Hematopoietic multipotent progenitor cell treated with erythropoietin and hydrocortisone succinate and interleukin-3 and kit ligand, for 17 days (in vitro differentiated cells): ENCODE measurements at regions not wholly inside any gene's neighbourhood (a gene's known extent, or its start where the extent isn't known, plus 50 kb on each side); places are given as distances from the start of the nearest gene placed in this dataset.
"Not testable (repeated sequence)": the region's sequence is repeated elsewhere in the genome, so short reads cannot be mapped to it uniquely, and the experiment has no call there.

Experiments used
- DNase-seq: peaks from one replicate; pipeline ENCODE4 v3.0.0-alpha.2; 2015; ENCODE audit warnings: low spot score

GRCh38 chr2:66103581-66103980, 331.3 kb upstream of the MEIS1 start:
- DNase-seq: no peak

- no peak for DNase-seq
Observed at GRCh38 chr2:66101206-66101605, 333.7 kb upstream of the MEIS1 start.

DNA sequence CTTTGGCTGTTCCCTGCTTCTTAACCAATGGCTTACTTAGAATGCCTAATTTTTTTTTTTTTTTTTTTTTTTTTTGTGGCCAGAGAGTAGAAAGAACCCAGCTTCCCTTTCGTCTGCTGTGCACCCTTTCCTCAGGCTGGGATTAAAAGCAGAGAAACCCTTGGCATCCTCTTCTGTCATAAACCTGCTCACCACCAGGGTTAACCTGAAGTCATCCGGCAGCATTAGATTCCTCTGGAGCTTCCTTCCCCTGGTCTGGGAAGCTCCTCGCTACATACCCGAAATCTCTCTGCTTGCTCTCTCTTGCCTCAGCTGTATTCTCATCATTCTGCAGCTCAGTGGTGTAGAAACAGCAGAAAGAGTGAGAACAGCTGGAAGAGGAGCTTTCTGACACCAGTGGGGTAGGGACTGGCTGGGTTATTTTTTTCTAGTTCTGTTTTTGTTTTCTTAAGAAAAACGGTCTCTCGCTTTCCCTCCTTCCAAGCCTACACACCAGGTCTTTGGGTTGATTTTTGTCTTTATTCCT, 339.0 kb upstream of the MEIS1 start:
- no peak for DNase-seq

DNA sequence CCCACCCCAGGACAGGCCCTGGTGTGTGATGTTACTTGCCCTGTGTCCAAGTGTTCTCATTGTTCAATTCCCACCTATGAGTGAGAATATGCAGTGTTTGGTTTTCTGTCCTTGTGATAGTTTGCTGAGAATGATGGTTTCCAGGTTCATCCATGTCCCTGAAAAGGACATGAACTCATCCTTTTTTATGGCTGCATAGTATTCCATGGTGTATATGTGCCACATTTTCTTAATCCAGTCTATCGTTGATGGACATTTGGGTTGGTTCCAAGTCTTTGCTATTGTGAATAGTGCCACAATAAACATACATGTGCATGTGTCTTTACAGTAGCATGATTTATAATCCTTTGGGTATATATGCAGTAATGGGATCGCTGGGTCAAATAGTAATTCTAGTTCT, 340.2 kb upstream of the MEIS1 start:
- DNase-seq: not testable (repeated sequence)

DNA sequence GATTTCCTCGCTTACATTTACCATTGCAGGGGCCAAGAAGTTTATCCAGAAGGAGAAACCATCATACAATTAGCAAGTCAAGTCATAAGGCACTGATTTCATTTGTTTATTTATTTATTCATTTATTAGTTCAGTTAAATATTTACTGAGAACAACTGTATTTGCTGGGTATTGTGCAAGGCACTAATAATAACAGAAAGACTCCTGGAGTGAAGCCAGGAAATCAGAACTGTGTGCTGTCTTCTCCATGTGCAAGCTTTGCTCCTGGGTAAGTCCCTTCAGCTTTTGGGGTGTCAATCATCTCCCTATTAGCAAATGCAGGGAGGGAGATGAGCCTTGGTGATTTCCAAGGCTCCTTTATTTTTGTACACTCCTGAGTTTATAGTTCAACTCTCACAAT, 341.6 kb upstream of the MEIS1 start:
- no peak for DNase-seq

GRCh38 chr2:66084948-66085590, 349.9 kb upstream of the MEIS1 start:
- no peak for DNase-seq

DNA sequence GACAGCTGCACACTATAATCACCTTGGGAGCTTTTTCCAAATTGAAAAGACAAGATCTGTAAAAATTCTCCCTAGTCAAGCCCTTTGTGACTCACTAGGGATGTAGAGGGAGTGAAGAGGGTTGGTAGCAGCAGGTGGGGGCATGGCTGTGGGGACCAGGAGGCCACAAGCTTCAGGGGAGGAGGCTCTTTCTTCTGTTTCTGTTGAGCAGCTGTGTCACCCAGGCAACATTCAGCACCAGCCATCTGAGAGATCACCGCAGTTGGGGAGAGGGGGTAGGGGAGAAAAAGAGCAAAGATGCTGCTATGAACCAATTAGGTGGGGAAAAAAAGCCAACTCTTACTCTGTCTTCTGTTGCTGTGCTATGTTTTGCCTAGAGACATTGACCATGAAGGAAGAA, 352.3 kb upstream of the MEIS1 start:
- no peak for DNase-seq

DNA sequence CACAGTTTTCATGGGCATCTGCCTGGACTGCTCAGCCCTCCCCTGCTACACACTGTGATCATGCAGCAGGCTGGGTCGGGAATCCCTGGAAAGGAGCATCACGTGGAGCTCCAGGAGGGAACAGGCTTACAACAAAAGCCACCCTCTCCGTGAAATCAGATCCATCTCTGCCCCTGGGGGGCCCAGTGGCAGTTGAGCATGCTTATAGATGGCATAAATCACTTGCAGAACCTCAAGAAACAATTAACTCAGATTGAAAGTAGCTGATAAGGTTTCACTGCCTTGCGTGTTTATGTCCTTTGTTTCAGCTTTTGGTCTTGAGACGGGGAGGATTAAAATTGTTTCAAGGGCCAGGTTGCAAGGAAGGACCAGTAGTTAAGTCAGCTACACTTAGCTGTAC, 354.8 kb upstream of the MEIS1 start:
- no peak for DNase-seq

DNA sequence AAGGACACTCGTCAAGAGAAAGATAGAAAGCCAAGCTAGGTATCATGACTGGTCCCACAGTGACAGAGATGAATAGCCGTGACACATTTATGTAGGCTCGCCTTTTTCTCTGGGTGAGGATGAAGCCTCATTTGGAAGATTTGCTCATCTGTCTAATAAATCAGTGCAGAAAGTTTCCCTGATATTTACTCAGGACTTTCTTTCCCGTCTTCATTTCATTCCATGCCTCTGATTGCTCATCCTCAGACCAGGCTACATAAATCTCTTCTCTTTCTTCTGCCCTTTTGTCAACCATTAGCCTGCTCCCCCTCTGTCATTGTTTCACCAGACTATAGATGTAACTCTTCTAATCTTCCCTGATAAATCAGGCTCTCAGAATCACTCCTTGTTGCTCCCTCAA, 361.8 kb upstream of the MEIS1 start:
- DNase-seq: no peak

DNA sequence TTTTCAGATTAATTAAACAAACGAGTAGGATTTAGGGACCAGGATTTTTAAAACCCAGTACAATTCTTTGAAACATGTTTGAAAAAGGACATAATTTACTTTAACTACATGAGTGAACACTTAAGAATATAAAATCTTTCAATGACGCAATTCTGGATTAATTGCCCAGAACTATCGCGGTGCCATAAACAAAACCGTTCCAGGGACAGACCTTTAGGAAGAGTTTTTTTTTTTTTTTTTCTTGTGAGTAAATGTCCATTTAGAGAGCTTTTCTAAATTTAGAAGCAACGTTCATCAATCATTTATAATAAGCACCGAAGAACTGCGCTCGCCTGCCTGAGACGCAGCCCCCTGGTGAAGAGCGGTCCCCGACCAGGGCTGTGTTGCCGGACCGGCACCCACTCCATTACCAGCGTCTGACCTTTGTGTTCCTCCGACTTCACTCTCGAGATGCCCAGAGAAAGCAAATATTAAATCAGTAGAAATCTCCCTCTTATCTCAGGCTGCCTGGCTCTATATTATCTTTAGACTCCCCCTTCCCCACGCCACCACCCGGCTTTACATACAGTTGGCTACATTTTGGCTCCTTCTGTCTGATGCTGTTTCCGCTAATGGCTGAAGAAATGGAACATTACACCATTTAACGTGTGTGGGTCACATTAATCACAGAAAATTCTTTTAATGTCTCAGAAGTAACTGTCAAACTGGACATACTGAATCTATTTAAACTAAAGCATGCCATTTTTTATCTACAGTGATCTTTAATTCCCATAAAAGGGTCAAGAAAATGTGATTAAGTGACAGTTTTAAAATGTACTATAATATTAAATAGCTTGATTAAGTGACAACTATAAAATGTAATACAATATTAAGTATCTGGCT, 364.0 kb upstream of the MEIS1 start:
- DNase-seq: no peak

DNA sequence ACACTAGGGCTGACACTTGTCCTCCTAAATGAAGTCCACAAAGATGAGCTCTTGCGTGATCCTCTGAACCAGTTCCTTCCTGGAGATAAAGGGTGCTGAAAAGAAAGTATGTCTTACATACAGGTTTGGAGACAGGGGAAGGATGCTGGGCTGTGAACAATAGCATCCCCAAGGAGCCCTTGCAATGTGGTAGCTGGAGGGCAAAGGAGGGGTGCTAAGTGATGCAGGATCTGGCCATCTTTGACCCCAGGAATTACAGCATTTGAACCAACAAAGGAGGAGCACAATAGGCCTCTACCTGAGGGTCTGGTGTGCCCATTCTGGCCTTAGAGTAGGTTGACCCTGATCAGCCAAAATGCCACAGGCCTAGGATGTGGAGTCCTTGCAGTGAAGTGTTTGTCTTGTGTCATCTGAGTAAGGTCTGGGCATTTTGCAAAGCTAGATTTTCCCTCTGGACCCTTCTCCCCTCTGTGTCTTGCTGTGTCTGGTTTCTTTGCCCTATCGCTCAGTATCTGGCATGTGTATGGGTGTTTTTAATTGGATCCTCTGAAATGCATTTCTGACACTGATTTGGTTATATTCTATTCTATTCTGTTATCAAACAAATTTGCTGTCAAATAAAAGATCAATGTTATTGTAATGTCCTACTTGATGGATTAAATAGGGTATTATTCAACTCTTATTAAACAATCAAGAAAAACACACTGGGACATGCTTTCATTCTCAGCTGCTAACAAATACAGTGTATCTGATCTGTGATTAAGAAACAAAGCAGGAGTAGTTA, 364.8 kb upstream of the MEIS1 start:
- no peak for DNase-seq

GRCh38 chr2:66066032-66066431, 368.9 kb upstream of the MEIS1 start:
- no peak for DNase-seq

GRCh38 chr2:66059332-66059731, 375.6 kb upstream of the MEIS1 start:
- no peak for DNase-seq

GRCh38 chr2:66058675-66059074, 376.2 kb upstream of the MEIS1 start:
- DNase-seq: no peak

- DNase-seq: no peak
Observed at GRCh38 chr2:66057844-66058243, 377.1 kb upstream of the MEIS1 start.

DNA sequence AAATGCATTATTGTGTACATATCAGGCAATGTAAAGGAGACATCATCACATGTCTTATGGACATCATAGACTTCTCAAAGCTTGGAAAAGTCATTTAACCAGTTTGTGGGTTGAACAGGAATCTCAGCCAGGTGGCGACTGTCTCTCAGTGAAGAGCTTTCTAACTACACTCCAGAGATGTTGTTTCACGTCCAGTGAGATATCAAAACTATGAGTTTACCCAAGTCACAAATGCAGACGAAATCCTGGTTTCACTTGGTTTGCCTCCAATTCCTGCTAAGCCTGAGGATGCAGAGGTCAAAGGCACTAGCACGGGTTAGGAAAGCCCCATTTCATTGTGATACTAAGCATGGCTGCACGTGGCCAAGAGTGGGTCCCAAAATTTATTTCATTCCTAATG, 384.5 kb upstream of the MEIS1 start:
- DNase-seq: no peak

DNA sequence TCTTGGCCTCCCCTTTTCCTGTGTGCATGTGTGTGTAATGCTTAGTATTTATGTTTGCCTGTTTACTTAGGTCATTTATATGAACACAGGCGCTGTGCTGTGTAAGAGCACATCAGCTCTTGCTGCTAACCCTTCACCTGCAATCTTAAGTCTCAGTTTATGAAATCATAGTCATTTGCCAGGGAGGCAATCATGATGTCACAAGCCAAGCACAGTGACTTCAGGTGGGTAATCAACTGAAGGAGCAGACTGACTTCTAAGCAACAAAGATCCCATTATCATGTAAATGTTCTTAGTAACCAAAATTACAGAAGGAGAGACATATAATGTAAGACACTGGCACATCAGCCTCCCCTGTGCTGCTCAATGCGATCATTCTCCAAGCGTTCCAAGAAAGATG, 386.3 kb upstream of the MEIS1 start:
- DNase-seq: no peak

DNA sequence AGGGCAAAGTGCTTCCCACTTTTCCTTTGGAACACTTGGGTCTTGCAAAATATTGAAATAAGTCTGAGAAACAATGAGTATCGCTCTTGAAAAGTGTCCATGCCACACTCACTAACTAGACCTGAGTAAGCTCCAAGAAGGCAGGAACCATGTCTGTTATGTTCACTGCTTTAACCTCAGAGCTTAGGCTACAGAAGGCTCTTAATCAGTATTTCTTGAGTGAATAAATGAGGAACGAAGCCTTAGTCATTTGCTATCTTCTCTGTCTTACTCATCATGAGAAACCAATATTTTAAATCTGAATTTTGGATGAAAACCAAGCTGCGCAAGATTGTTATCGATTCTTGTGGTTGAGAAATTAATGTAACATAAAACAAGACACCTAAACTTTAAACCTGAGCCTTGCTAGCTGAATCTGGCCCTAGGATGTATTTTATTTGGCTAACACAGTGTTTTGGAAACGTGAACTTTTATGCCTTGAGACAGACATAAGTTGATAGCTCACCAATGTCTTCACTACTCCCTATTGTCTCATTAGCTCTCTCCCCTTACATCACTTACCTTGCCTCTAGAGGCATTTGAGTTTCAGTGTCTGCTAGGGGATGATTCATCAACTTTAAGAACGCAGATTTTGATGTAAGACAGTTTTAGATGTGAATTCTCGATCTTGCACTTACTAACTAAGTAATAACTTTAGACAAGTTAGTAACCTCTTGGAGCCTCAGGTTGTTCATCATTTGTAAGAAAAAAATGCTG, 392.8 kb upstream of the MEIS1 start:
- no peak for DNase-seq

DNA sequence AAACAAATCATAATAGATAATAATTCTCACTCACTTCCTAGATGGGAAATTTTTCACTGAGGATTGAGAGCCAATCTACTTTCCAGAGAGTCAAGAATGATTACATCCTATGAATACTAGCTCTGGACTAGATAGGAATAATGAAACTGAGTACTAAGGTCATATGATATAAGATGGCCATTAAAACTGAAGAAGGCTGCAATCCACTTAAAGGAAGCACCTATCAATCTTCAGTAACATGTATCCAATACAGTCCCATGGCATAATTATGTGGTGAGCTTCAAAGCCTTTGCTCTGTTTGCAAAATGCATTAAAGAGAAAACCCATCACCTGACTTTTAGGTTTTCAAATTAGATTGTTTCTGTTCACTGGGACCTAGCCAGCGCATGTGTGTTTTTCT, 398.0 kb upstream of the MEIS1 start:
- DNase-seq: no peak

- no peak for DNase-seq
Observed at GRCh38 chr2:66034467-66034866, 400.5 kb upstream of the MEIS1 start.

GRCh38 chr2:66032226-66032775, 402.6 kb upstream of the MEIS1 start:
- no peak for DNase-seq

DNA sequence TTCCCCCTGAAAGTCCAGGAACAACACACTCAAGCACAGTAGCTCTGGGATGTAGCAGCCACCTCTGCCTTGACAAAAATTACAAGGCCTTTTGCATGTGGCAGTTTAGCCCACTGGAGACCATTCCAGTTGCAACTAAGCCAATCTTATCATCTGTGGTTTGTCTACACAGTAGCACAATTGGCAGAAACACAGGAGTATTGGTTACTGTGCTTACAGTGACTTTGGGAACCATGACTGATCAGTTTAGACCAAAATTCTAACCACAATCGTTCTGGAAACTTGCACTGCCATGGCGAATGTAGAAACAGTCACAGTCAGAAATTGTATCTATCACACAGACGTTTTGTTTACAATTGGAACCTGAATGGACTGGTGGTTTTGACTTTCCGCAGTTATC, 403.7 kb upstream of the MEIS1 start:
- no peak for DNase-seq
